ENCODE measurements at regions not wholly inside any gene's neighbourhood (a gene's known extent, or its start where the extent isn't known, plus 50 kb on each side); places are given as distances from the start of the nearest gene placed in this dataset.
"Not testable (repeated sequence)": the region's sequence is repeated elsewhere in the genome, so short reads cannot be mapped to it uniquely, and the experiment has no call there.

DNA sequence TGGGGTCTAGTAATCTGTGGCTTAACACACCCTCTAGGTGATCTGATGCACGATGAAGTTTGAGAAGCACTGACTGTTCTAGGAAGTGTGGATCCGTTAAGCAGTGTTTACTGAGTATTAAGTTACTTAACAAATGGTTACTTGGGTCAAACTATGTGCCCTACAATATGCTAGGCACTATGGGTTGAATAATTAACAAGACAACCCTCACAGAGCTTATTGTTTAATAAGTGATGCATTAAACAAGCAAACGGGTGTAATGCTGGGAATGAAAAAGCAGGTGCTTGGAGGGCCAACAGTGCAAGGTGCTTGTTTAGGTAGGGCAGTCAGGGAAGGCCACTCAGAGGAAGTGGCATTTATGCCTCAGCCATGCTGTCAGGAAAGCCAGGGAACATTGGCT lies 378.0 kb upstream of the PODXL start:
- intact Hi-C loops (cut with micrococcal nuclease): no loop called here
- ChIA-PET CTCF (no interaction called here), POLR2A (no interaction called here)
- H3K36me3 ChIP-seq (replicated peaks in 1 of 2; ENCODE audit: control extremely low read depth in 1 of 2, control insufficient read depth in 1 of 2, extremely low read depth in 1 of 2, insufficient read depth in 2 of 2, low read length in 1 of 2): no peaks in the 10 kb centered on the region
- H4K20me1 ChIP-seq (ENCODE audit: control insufficient read depth, insufficient read depth, low read length, poor library complexity, severe bottlenecking): no peaks in the 10 kb centered on the region
- H3K27me3 ChIP-seq (replicated peaks in 1 of 4; ENCODE audit: control extremely low read depth in 1 of 4, control insufficient read depth in 3 of 4, insufficient read depth in 4 of 4, low read length in 3 of 4): no peaks in the 10 kb centered on the region
- no peak overlapping the region for H2AFZ ChIP-seq (ENCODE audit: insufficient read depth, low read depth, low read length, poor library complexity, severe bottlenecking)
- no peak for DNase-seq
- no peak overlapping the region for H3K4me2 ChIP-seq (replicated peaks; ENCODE audit: low read depth, low read length, poor library complexity, severe bottlenecking)
- Mint-ChIP-seq H3K27ac (no peak overlapping the region), H3K4me3 (no peak overlapping the region), H3K27me3 (peaks cover 6% of the 10 kb centered on the region), H3K4me1 (no peaks in the 10 kb centered on the region), H3K9me3 (ENCODE audit: insufficient read depth) (peaks cover 3% of the 10 kb centered on the region)
- no peaks in the 10 kb centered on the region for H3K79me2 ChIP-seq (ENCODE audit: control insufficient read depth, insufficient read depth, low read length)
- TF ChIP-seq EZH2 (IDR thresholded peaks at IDR 0.05; ENCODE audit: borderline replicate concordance, insufficient read depth, low read depth, low read length, poor library complexity, severe bottlenecking): no peak
- no peak overlapping the region for H3K4me3 ChIP-seq (ENCODE audit: control extremely low read depth in 1 of 5, extremely low read depth in 1 of 5, insufficient read depth in 1 of 5, low read depth in 2 of 5, low read length in 4 of 5)
- H3K27ac ChIP-seq (ENCODE audit: low read length in 2 of 2): no peak overlapping the region
- H3K4me1 ChIP-seq (ENCODE audit: control insufficient read depth in 2 of 2, insufficient read depth in 2 of 2, low read length in 2 of 2): no peaks in the 10 kb centered on the region
- no peak for ATAC-seq (ENCODE audit: low read depth)
- H3K9me3 ChIP-seq (ENCODE audit: control extremely low read depth in 1 of 3, control insufficient read depth in 2 of 3, insufficient read depth in 1 of 3, low read length in 2 of 3): peaks cover 0 to 9% (median 0%) of the 10 kb centered on the region in 3 donors
- H3K9ac ChIP-seq (ENCODE audit: low read length): no peak overlapping the region
- WGBS (ENCODE audit: insufficient coverage): 83% methylated on average over 3 of the region's 3 CpGs

DNA sequence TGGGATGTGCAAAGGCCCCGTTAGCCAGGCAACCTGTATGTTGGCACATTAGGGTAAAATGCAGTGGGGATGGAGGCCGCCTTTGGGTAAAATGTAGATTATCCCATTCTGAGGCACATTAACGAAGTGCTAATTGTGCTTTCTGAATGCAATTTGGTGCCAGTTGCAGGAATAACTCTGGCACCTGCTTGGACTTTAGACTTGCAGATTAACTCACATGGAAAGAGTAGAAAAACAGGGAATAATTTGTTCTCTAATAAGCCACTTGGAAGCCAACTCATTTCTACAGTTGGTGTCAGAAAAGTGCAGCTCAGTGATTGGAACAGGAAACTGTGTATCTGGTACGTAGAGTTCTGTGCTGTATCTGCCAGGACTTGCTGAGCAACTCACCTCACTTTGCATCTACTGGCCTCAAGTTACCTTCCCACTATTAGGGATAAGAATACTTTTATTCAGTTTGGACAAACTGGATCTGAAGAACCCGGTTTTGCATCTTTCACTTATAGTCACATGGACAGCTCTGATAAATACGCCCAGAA lies 377.4 kb upstream of the PODXL start:
- H3K27ac Mint-ChIP-seq: no peak overlapping the region
- 79% methylated on average over 5 of the region's 6 CpGs for WGBS (ENCODE audit: insufficient coverage)

DNA sequence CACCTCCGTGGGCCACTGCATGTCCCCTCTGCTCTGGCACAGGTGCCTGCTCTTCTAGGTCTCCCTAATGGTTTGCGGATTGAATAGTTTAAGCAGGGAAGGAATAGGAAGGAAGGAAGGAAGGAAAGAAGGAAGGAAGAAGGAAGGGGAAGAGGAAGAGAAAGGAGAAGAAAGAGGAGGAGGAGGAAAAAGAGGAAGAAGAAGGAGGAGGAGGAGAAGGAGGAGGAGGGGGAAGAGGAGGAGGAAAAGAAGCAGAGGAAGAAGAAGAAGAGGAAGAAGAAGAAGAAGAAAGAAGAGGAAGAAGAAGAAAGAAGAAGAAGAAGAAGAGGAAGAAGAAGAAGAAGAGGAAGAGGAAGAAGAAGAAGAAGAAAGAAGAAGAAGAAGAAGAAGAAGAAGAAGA lies 376.8 kb upstream of the PODXL start:
- H3K27ac Mint-ChIP-seq; H4K20me1 ChIP-seq (ENCODE audit: control insufficient read depth, insufficient read depth, low read length, poor library complexity, severe bottlenecking); H3K4me3 Mint-ChIP-seq; H2AFZ ChIP-seq (ENCODE audit: insufficient read depth, low read depth, low read length, poor library complexity, severe bottlenecking); H3K9ac ChIP-seq (ENCODE audit: low read length); ATAC-seq (ENCODE audit: low read depth); DNase-seq; H3K79me2 ChIP-seq (ENCODE audit: control insufficient read depth, insufficient read depth, low read length); CTCF ChIA-PET; POLR2A ChIA-PET; H3K27me3 ChIP-seq (replicated peaks in 1 of 4; ENCODE audit: control extremely low read depth in 1 of 4, control insufficient read depth in 3 of 4, insufficient read depth in 4 of 4, low read length in 3 of 4); H3K4me1 Mint-ChIP-seq; H3K27me3 Mint-ChIP-seq; H3K9me3 Mint-ChIP-seq (ENCODE audit: insufficient read depth); H3K4me1 ChIP-seq (ENCODE audit: control insufficient read depth in 2 of 2, insufficient read depth in 2 of 2, low read length in 2 of 2); intact Hi-C loops (cut with micrococcal nuclease); H3K27ac ChIP-seq (ENCODE audit: low read length in 2 of 2); H3K4me3 ChIP-seq (ENCODE audit: control extremely low read depth in 1 of 5, extremely low read depth in 1 of 5, insufficient read depth in 1 of 5, low read depth in 2 of 5, low read length in 4 of 5); H3K4me2 ChIP-seq (replicated peaks; ENCODE audit: low read depth, low read length, poor library complexity, severe bottlenecking); H3K36me3 ChIP-seq (replicated peaks in 1 of 2; ENCODE audit: control extremely low read depth in 1 of 2, control insufficient read depth in 1 of 2, extremely low read depth in 1 of 2, insufficient read depth in 2 of 2, low read length in 1 of 2); H3K9me3 ChIP-seq (ENCODE audit: control extremely low read depth in 1 of 3, control insufficient read depth in 2 of 3, insufficient read depth in 1 of 3, low read length in 2 of 3): not testable (repeated sequence)
- WGBS (ENCODE audit: insufficient coverage): 100% methylated on average over 1 of the region's 2 CpGs

More for the DNA sequence above, 377.4 kb upstream of the PODXL start:
- no peaks in the 10 kb centered on the region for H3K4me1 Mint-ChIP-seq
- H2AFZ ChIP-seq (ENCODE audit: insufficient read depth, low read depth, low read length, poor library complexity, severe bottlenecking): no peak overlapping the region
- H3K4me3 ChIP-seq (ENCODE audit: control extremely low read depth in 1 of 5, extremely low read depth in 1 of 5, insufficient read depth in 1 of 5, low read depth in 2 of 5, low read length in 4 of 5): no peak overlapping the region
- H3K9me3 Mint-ChIP-seq (ENCODE audit: insufficient read depth): peaks cover 3% of the 10 kb centered on the region
- intact Hi-C loops (cut with micrococcal nuclease): no loop called here
- no peak overlapping the region for H3K4me3 Mint-ChIP-seq
- H3K27me3 Mint-ChIP-seq: peaks cover 6% of the 10 kb centered on the region
- TF ChIP-seq, protein P1, sequence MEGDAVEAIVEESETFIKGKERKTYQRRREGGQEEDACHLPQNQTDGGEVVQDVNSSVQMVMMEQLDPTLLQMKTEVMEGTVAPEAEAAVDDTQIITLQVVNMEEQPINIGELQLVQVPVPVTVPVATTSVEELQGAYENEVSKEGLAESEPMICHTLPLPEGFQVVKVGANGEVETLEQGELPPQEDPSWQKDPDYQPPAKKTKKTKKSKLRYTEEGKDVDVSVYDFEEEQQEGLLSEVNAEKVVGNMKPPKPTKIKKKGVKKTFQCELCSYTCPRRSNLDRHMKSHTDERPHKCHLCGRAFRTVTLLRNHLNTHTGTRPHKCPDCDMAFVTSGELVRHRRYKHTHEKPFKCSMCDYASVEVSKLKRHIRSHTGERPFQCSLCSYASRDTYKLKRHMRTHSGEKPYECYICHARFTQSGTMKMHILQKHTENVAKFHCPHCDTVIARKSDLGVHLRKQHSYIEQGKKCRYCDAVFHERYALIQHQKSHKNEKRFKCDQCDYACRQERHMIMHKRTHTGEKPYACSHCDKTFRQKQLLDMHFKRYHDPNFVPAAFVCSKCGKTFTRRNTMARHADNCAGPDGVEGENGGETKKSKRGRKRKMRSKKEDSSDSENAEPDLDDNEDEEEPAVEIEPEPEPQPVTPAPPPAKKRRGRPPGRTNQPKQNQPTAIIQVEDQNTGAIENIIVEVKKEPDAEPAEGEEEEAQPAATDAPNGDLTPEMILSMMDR (IDR thresholded peaks at IDR 0.05): no peak
- no peak for TF ChIP-seq EZH2 (IDR thresholded peaks at IDR 0.05; ENCODE audit: borderline replicate concordance, insufficient read depth, low read depth, low read length, poor library complexity, severe bottlenecking)
- H3K4me1 ChIP-seq (ENCODE audit: control insufficient read depth in 2 of 2, insufficient read depth in 2 of 2, low read length in 2 of 2): no peaks in the 10 kb centered on the region
- no peaks in the 10 kb centered on the region for H3K36me3 ChIP-seq (replicated peaks in 1 of 2; ENCODE audit: control extremely low read depth in 1 of 2, control insufficient read depth in 1 of 2, extremely low read depth in 1 of 2, insufficient read depth in 2 of 2, low read length in 1 of 2)
- H3K27ac ChIP-seq (ENCODE audit: low read length in 2 of 2): no peak overlapping the region
- H4K20me1 ChIP-seq (ENCODE audit: control insufficient read depth, insufficient read depth, low read length, poor library complexity, severe bottlenecking): no peaks in the 10 kb centered on the region
- ChIA-PET POLR2A (no interaction called here), CTCF (no interaction called here)
- no peaks in the 10 kb centered on the region for H3K27me3 ChIP-seq (replicated peaks in 1 of 4; ENCODE audit: control extremely low read depth in 1 of 4, control insufficient read depth in 3 of 4, insufficient read depth in 4 of 4, low read length in 3 of 4)
- no peaks in the 10 kb centered on the region for H3K79me2 ChIP-seq (ENCODE audit: control insufficient read depth, insufficient read depth, low read length)
- no peak overlapping the region for H3K4me2 ChIP-seq (replicated peaks; ENCODE audit: low read depth, low read length, poor library complexity, severe bottlenecking)
- DNase-seq (no peak), ATAC-seq (ENCODE audit: low read depth) (no peak)
- H3K9ac ChIP-seq (ENCODE audit: low read length): no peak overlapping the region
- H3K9me3 ChIP-seq (ENCODE audit: control extremely low read depth in 1 of 3, control insufficient read depth in 2 of 3, insufficient read depth in 1 of 3, low read length in 2 of 3): peaks cover 0 to 9% (median 0%) of the 10 kb centered on the region in 3 donors
